ENCODE measurements at regions not wholly inside any gene's neighbourhood (a gene's known extent, or its start where the extent isn't known, plus 50 kb on each side); places are given as distances from the start of the nearest gene placed in this dataset.
"Not testable (repeated sequence)": the region's sequence is repeated elsewhere in the genome, so short reads cannot be mapped to it uniquely, and the experiment has no call there.

DNA sequence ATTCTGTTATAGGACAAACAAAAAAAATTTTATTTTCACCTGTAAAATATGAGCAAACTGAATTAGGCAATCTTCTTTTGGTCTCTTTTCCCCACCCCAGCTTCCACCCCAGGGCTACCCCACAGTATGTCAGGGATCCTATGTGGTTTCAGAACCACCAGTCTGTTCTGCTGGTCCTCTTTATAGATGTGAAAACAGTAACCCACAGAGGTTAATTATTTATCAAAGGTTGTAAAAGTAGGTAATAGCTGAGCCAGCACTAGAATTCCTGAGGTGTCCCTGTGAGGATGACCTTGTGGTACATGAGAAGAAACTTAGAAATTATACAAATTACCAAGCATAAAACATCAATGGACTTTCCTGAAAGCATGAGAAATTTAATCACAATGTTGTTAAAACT, 428.7 kb downstream of the CNTNAP4 start:
- Histone ChIP-seq H2AFZ (ENCODE audit: low read length) (no peak overlapping the region), H3K9me2 (ENCODE audit: low read depth, low read length) (no peaks in the 10 kb centered on the region), H3K79me2 (ENCODE audit: insufficient read depth, low read length) (no peaks in the 10 kb centered on the region), H3K36me3 (ENCODE audit: insufficient read depth, low read length) (no peaks in the 10 kb centered on the region), H3K4me1 (ENCODE audit: insufficient read depth, low read length, severe bottlenecking) (no peaks in the 10 kb centered on the region), H3K9me3 (ENCODE audit: low read length) (no peaks in the 10 kb centered on the region), H3K9ac (ENCODE audit: low read length) (no peak overlapping the region), H3K4me2 (ENCODE audit: low read length) (no peak overlapping the region), H3F3A (ENCODE audit: insufficient read depth, low read length) (no peaks in the 10 kb centered on the region), H3K27me3 (ENCODE audit: insufficient read depth, low read length) (no peaks in the 10 kb centered on the region), H3K27ac (ENCODE audit: low read depth, low read length, poor library complexity, severe bottlenecking) (no peak overlapping the region), H3K4me3 (ENCODE audit: low read depth, low read length, poor library complexity, severe bottlenecking) (no peak overlapping the region), H4K20me1 (ENCODE audit: insufficient read depth, low read length) (no peaks in the 10 kb centered on the region)
- TF ChIP-seq, protein P1, sequence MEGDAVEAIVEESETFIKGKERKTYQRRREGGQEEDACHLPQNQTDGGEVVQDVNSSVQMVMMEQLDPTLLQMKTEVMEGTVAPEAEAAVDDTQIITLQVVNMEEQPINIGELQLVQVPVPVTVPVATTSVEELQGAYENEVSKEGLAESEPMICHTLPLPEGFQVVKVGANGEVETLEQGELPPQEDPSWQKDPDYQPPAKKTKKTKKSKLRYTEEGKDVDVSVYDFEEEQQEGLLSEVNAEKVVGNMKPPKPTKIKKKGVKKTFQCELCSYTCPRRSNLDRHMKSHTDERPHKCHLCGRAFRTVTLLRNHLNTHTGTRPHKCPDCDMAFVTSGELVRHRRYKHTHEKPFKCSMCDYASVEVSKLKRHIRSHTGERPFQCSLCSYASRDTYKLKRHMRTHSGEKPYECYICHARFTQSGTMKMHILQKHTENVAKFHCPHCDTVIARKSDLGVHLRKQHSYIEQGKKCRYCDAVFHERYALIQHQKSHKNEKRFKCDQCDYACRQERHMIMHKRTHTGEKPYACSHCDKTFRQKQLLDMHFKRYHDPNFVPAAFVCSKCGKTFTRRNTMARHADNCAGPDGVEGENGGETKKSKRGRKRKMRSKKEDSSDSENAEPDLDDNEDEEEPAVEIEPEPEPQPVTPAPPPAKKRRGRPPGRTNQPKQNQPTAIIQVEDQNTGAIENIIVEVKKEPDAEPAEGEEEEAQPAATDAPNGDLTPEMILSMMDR (IDR thresholded peaks at IDR 0.05; ENCODE audit: low read length): no peak
- no peak for TF ChIP-seq EZH2 (IDR thresholded peaks at IDR 0.05; ENCODE audit: borderline replicate concordance, low read length)

DNA sequence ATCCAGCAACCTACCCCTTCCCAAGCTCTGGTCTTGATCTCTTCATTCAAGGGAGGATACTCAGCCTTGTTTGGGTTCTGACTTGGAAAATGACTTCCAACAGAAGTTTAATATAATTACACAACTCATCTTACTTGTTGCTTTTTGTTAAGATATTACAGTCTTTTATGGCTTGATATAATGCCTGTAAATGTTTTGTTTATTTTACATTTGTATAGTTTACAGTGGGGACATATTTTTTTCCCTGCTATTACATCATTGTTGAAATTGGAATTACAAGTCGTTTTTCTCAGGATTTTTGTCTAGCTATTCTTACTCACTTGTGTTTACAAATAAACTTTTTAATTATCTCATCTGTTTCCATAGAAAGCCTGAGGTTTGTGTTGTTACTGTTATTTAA, 436.0 kb downstream of the CNTNAP4 start:
- no peak for TF ChIP-seq EZH2 (IDR thresholded peaks at IDR 0.05; ENCODE audit: borderline replicate concordance, low read length)
- TF ChIP-seq, protein P1 (IDR thresholded peaks at IDR 0.05; ENCODE audit: low read length): no peak
- no peak overlapping the region for H3K9ac ChIP-seq (ENCODE audit: low read length)

DNA sequence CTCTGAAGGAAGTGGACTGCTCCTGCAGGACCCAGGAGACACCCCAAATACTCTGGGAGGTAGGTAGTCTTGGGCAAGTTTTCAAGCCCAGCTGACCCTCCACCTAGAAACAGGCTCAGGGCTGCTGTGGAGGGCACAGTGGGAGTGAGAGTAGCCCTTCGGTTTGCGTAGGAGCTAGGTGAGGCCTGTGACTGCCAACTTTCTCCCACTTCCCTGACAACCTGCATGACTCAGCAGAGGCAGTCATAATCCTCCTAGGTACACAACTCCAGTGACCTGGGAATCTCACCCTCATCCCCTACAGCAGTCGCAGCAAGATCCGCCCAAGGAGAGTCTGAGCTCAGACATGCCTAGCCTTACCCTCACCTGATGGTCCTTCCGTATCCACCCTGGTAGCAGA, 439.1 kb downstream of the CNTNAP4 start:
- H4K20me1 ChIP-seq (ENCODE audit: insufficient read depth, low read length); H3K27me3 ChIP-seq (ENCODE audit: insufficient read depth, low read length); H3F3A ChIP-seq (ENCODE audit: insufficient read depth, low read length); H2AFZ ChIP-seq (ENCODE audit: low read length); H3K4me1 ChIP-seq (ENCODE audit: insufficient read depth, low read length, severe bottlenecking); H3K9me2 ChIP-seq (ENCODE audit: low read depth, low read length); H3K4me3 ChIP-seq (ENCODE audit: low read depth, low read length, poor library complexity, severe bottlenecking); H3K9ac ChIP-seq (ENCODE audit: low read length); H3K36me3 ChIP-seq (ENCODE audit: insufficient read depth, low read length); H3K9me3 ChIP-seq (ENCODE audit: low read length); H3K4me2 ChIP-seq (ENCODE audit: low read length); H3K79me2 ChIP-seq (ENCODE audit: insufficient read depth, low read length); H3K27ac ChIP-seq (ENCODE audit: low read depth, low read length, poor library complexity, severe bottlenecking): not testable (repeated sequence)

More for the DNA sequence above, 436.0 kb downstream of the CNTNAP4 start:
- Histone ChIP-seq H3K4me3 (ENCODE audit: low read depth, low read length, poor library complexity, severe bottlenecking) (no peak overlapping the region), H3K4me2 (ENCODE audit: low read length) (no peak overlapping the region), H3K27me3 (ENCODE audit: insufficient read depth, low read length) (no peaks in the 10 kb centered on the region), H3K4me1 (ENCODE audit: insufficient read depth, low read length, severe bottlenecking) (no peaks in the 10 kb centered on the region), H2AFZ (ENCODE audit: low read length) (no peak overlapping the region), H3F3A (ENCODE audit: insufficient read depth, low read length) (no peaks in the 10 kb centered on the region), H3K27ac (ENCODE audit: low read depth, low read length, poor library complexity, severe bottlenecking) (no peak overlapping the region), H3K9me2 (ENCODE audit: low read depth, low read length) (no peaks in the 10 kb centered on the region), H3K79me2 (ENCODE audit: insufficient read depth, low read length) (no peaks in the 10 kb centered on the region), H4K20me1 (ENCODE audit: insufficient read depth, low read length) (no peaks in the 10 kb centered on the region), H3K36me3 (ENCODE audit: insufficient read depth, low read length) (no peaks in the 10 kb centered on the region), H3K9me3 (ENCODE audit: low read length) (no peaks in the 10 kb centered on the region)

DNA sequence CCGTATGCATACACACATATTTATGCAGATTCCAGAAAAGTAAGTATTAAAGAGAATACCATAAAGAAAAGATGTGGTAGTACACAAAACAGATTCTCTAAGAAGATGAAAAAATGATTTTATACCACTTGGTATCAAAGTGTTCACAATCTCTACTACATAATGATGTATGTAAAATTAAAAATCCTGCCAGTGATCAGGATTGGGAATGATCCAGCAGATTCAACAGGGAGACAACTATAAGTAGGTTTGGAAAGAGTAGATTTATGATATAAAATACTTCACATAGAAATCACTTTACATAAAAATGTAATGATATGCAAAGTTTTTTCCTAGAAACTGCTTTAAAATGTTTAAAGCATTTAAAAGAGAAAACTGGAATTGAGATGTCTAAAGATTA, 447.0 kb downstream of the CNTNAP4 start:
- TF ChIP-seq EZH2 (IDR thresholded peaks at IDR 0.05; ENCODE audit: borderline replicate concordance, low read length): no peak
- Histone ChIP-seq H4K20me1 (ENCODE audit: insufficient read depth, low read length) (no peaks in the 10 kb centered on the region), H3K9me2 (ENCODE audit: low read depth, low read length) (no peaks in the 10 kb centered on the region), H2AFZ (ENCODE audit: low read length) (no peak overlapping the region), H3F3A (ENCODE audit: insufficient read depth, low read length) (no peaks in the 10 kb centered on the region), H3K4me1 (ENCODE audit: insufficient read depth, low read length, severe bottlenecking) (no peaks in the 10 kb centered on the region), H3K9me3 (ENCODE audit: low read length) (no peaks in the 10 kb centered on the region), H3K4me3 (ENCODE audit: low read depth, low read length, poor library complexity, severe bottlenecking) (no peak overlapping the region), H3K4me2 (ENCODE audit: low read length) (no peak overlapping the region), H3K27ac (ENCODE audit: low read depth, low read length, poor library complexity, severe bottlenecking) (no peak overlapping the region), H3K36me3 (ENCODE audit: insufficient read depth, low read length) (no peaks in the 10 kb centered on the region), H3K9ac (ENCODE audit: low read length) (no peak overlapping the region), H3K27me3 (ENCODE audit: insufficient read depth, low read length) (no peaks in the 10 kb centered on the region), H3K79me2 (ENCODE audit: insufficient read depth, low read length) (no peaks in the 10 kb centered on the region)

Data from OCI-LY1 (cell line).